Smooth muscle cell (in vitro differentiated cells): ENCODE measurements at regions not wholly inside any gene's neighbourhood (a gene's known extent, or its start where the extent isn't known, plus 50 kb on each side); places are given as distances from the start of the nearest gene placed in this dataset.
A peak's percentile ranks its signal among the peaks of the same experiment; 100 is the strongest.

Experiments used
- DNase-seq: peaks from one replicate; lab custom pipeline; 2025; ENCODE audit not compliant: unreplicated experiment; lab: John Stamatoyannopoulos, UW
- H2AFZ ChIP-seq: fragments of 200-600 bp; sonication (generic); 2 replicates; pipeline ENCODE4 v1.6.0; 2016; ENCODE audit warnings: antibody characterized with exemption, low read depth, mild to moderate bottlenecking
- H3F3A ChIP-seq: fragments of 200-600 bp; sonication (generic); 2 replicates; pipeline ENCODE4 v1.6.0; 2017; ENCODE audit warnings: antibody characterized with exemption, low read depth
- H3K27ac ChIP-seq: fragments of 200-600 bp; sonication (generic); 2 replicates; pipeline ENCODE4 v1.5.1; 2016; ENCODE audit warnings: low read depth, mild to moderate bottlenecking
- H3K27me3 ChIP-seq: fragments of 200-600 bp; sonication (generic); 2 replicates; pipeline ENCODE4 v1.6.1; 2016; ENCODE audit warnings: low read depth, mild to moderate bottlenecking
- H3K36me3 ChIP-seq: fragments of 200-600 bp; sonication (generic); 2 replicates; pipeline ENCODE4 v1.5.1; 2016; ENCODE audit warnings: low read depth
- H3K4me1 ChIP-seq: fragments of 200-600 bp; sonication (generic); 2 replicates; pipeline ENCODE4 v1.5.1; 2016; ENCODE audit warnings: low read depth
- H3K4me2 ChIP-seq: fragments of 200-600 bp; sonication (generic); 2 replicates; pipeline ENCODE4 v1.6.0; 2016; ENCODE audit warnings: mild to moderate bottlenecking
- H3K4me3 ChIP-seq: fragments of 200-600 bp; sonication (generic); 2 replicates; pipeline ENCODE4 v1.5.1; 2016; ENCODE audit warnings: mild to moderate bottlenecking
- H3K79me2 ChIP-seq: fragments of 200-600 bp; sonication (generic); 2 replicates; pipeline ENCODE4 v1.6.0; 2016; ENCODE audit warnings: low read depth, mild to moderate bottlenecking
- H3K9ac ChIP-seq: fragments of 200-600 bp; sonication (generic); 2 replicates; pipeline ENCODE4 v1.6.0; 2016; ENCODE audit warnings: low read depth
- H3K9me3 ChIP-seq: fragments of 200-600 bp; sonication (generic); replicated peaks from 2 replicates; pipeline ENCODE4 v1.5.1; 2016; ENCODE audit warnings: low read depth
- H4K20me1 ChIP-seq: fragments of 200-600 bp; sonication (generic); 2 replicates; pipeline ENCODE4 v1.6.0; 2016; ENCODE audit warnings: low read depth
- WGBS: methylation state at CpG from one replicate; pipeline ENCODE4 v1.1.7; 2016; ENCODE audit warnings: low lambda C conversion rate; 5-methylcytosine and 5-hydroxymethylcytosine counted together
- TF ChIP-seq, protein P1 (sequence below): fragments of 200-600 bp; sonication (generic); IDR thresholded peaks from 2 replicates; pipeline ENCODE4 v1.5.1; 2017; ENCODE audit warnings: borderline replicate concordance, mild to moderate bottlenecking, antibody characterized with exemption; ENCODE audit not compliant: insufficient read depth, poor library complexity, severe bottlenecking

DNA sequence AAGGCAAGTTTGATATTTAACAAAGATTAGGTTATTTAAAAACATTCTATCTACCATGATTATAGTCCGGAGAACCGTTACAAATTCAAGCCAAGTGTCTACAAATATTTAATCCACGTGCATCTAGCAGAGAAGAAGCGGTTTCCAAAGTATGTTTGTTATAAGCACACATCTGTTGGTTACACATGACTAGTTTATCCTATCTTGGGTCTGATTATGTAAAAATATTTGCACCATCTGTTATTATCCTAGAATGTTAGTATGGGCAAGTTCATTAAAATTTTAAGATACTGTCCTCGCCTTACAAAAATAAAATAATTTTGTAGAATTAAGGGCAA is 289.2 kb upstream of the VSTM2A start:
- no peaks in the 10 kb centered on the region for H3K4me1 ChIP-seq
- no peaks in the 10 kb centered on the region for H3K9me3 ChIP-seq
- no peaks in the 10 kb centered on the region for H4K20me1 ChIP-seq
- no peaks in the 10 kb centered on the region for H3K36me3 ChIP-seq
- 92% methylated on average over 5 of the region's 5 CpGs for WGBS
- H3F3A ChIP-seq = no peaks in the 10 kb centered on the region
- no peak for DNase-seq
- H3K4me2 ChIP-seq = no peak overlapping the region
- H3K79me2 ChIP-seq = no peaks in the 10 kb centered on the region
- H3K9ac ChIP-seq = no peak overlapping the region
- H3K27me3 ChIP-seq = no peaks in the 10 kb centered on the region
- H2AFZ ChIP-seq = no peak overlapping the region
- H3K4me3 ChIP-seq = no peak overlapping the region
- TF ChIP-seq, protein P1, sequence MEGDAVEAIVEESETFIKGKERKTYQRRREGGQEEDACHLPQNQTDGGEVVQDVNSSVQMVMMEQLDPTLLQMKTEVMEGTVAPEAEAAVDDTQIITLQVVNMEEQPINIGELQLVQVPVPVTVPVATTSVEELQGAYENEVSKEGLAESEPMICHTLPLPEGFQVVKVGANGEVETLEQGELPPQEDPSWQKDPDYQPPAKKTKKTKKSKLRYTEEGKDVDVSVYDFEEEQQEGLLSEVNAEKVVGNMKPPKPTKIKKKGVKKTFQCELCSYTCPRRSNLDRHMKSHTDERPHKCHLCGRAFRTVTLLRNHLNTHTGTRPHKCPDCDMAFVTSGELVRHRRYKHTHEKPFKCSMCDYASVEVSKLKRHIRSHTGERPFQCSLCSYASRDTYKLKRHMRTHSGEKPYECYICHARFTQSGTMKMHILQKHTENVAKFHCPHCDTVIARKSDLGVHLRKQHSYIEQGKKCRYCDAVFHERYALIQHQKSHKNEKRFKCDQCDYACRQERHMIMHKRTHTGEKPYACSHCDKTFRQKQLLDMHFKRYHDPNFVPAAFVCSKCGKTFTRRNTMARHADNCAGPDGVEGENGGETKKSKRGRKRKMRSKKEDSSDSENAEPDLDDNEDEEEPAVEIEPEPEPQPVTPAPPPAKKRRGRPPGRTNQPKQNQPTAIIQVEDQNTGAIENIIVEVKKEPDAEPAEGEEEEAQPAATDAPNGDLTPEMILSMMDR = no peak
- no peak overlapping the region for H3K27ac ChIP-seq

DNA sequence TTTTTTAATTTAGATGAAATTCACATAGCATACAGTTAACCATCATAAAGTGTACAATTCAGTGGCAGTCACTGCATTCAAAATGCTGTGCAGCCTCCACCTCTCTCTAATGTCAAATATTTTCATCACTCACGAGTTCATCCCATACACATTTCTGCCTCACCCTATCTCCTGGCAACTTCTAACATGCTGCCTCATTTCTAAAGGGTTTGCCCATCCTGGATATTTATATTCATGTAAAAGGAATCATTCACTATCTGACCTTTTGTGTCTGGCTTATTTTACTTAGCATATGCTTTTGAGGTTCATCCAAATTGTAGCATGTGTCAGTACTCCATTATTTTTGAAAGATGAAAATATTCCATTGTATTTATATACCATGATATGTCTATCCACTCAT is 286.9 kb upstream of the VSTM2A start:
- 91% methylated on average over 1 of the region's 1 CpG for WGBS
- DNase-seq = no peak
- H3K9me3 ChIP-seq = no peaks in the 10 kb centered on the region
- H3K27me3 ChIP-seq = no peaks in the 10 kb centered on the region
- H3K4me3 ChIP-seq = no peak overlapping the region
- H3K4me1 ChIP-seq = no peaks in the 10 kb centered on the region
- no peak overlapping the region for H3K9ac ChIP-seq
- no peaks in the 10 kb centered on the region for H3F3A ChIP-seq
- H3K27ac ChIP-seq = no peak overlapping the region
- H2AFZ ChIP-seq = no peak overlapping the region
- TF ChIP-seq, protein P1 = no peak
- no peak overlapping the region for H3K4me2 ChIP-seq
- H4K20me1 ChIP-seq = no peaks in the 10 kb centered on the region
- no peaks in the 10 kb centered on the region for H3K36me3 ChIP-seq
- H3K79me2 ChIP-seq = no peaks in the 10 kb centered on the region

DNA sequence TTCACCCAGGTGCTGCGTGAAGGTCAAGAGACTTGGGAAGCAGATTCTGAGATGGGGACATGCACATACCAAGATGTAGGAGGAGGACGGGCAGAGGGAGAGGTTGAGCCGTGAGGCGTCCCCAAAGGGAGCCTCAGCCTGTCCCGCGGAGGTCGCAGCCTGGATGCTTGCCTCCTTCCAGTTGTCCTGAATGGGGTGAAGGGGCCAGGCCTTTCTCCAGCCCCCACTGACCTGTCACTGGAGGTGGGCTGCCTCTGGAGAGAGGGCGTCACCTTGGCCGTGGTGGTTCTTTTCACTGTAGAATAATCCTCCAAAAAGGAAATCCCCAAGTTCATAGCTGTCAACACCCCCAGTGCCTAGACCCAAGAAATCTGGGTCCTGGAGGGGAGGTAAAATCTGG is 283.0 kb upstream of the VSTM2A start:
- H3K27ac ChIP-seq = no peak overlapping the region
- H3K36me3 ChIP-seq = no peaks in the 10 kb centered on the region
- DNase-seq = no peak
- no peak overlapping the region for H3K4me2 ChIP-seq
- WGBS = 92% methylated on average over 9 of the region's 9 CpGs
- no peaks in the 10 kb centered on the region for H4K20me1 ChIP-seq
- H3K4me1 ChIP-seq = no peaks in the 10 kb centered on the region
- H3K79me2 ChIP-seq = no peaks in the 10 kb centered on the region
- no peak overlapping the region for H2AFZ ChIP-seq
- no peaks in the 10 kb centered on the region for H3K27me3 ChIP-seq
- H3F3A ChIP-seq = no peaks in the 10 kb centered on the region
- H3K4me3 ChIP-seq = no peak overlapping the region
- no peak overlapping the region for H3K9ac ChIP-seq
- TF ChIP-seq, protein P1 = no peak
- no peaks in the 10 kb centered on the region for H3K9me3 ChIP-seq

DNA sequence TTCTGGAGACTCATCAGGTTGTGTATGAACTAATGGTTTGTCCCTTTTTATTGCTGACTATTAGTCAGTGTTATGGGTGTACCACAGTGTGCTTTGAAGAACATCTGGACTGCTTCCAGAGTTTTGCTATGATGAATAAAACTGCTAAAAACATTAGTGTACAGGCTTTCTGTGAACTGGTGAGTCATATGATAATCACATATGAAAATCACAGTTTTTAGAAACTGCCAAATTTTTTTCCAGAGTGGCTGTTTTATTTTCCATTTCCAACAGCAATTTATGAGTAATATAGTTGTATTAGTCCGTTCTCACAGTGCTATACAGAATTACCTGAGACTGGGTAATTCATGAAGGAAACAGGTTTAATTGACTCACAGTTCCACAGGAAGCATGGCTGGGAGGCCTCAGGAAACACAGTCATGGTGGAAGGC is 281.2 kb upstream of the VSTM2A start:
- H3K4me3 ChIP-seq = no peak overlapping the region
- H3K27me3 ChIP-seq = no peaks in the 10 kb centered on the region
- no peaks in the 10 kb centered on the region for H4K20me1 ChIP-seq
- no peak overlapping the region for H3K4me2 ChIP-seq
- H3K9me3 ChIP-seq = no peaks in the 10 kb centered on the region
- TF ChIP-seq, protein P1 = no peak
- no peak overlapping the region for H2AFZ ChIP-seq
- H3K36me3 ChIP-seq = no peaks in the 10 kb centered on the region
- H3K4me1 ChIP-seq = no peaks in the 10 kb centered on the region
- H3K79me2 ChIP-seq = no peaks in the 10 kb centered on the region
- 76% methylated on average over 1 of the region's 1 CpG for WGBS
- H3F3A ChIP-seq = no peaks in the 10 kb centered on the region
- no peak overlapping the region for H3K9ac ChIP-seq
- peak overlapping the region; percentile 61 for H3K27ac ChIP-seq
- DNase-seq = no peak
